ENCODE measurements at regions not wholly inside any gene's neighbourhood (a gene's known extent, or its start where the extent isn't known, plus 50 kb on each side); places are given as distances from the start of the nearest gene placed in this dataset.

DNA sequence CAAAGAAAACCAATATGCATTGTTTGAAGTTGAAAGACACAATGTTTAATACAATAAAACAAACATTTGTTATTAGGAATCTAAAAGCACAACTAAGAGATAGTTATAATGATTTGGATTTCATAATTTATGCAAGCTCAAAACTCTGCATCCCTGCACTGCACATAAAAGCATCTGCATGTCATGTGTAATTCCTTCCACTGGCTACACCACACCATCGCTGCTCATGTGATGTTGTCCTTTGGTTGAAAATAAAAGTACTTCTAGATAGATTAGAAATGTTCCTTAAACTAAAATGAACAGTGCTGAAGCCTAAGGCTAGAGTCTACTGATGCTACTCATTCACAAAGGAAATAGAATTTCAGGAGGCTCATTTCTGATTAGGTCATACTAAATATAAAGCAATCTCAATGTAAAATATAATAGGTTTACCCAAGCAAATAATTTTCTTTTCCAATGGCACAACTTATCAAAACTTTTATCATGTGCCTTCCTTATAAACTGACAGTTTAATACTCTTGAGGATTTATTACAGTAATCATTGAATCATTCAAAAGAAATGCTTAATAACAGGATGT lies 130.8 kb upstream of the DKK2 start:
- Histone ChIP-seq H3K27ac (ENCODE audit: low read depth in 1 of 2, low read length in 1 of 2) (no peak overlapping the region), H3K4me3 (ENCODE audit: low read length in 2 of 2) (no peak overlapping the region), H3K9me3 (ENCODE audit: control insufficient read depth in 2 of 2, insufficient read depth in 1 of 2, low read length in 1 of 2) (no peaks in the 10 kb centered on the region), H3K4me1 (ENCODE audit: control insufficient read depth in 2 of 2, insufficient read depth in 2 of 2, low read length in 2 of 2) (no peaks in the 10 kb centered on the region), H3K27me3 (ENCODE audit: control insufficient read depth in 2 of 2, insufficient read depth in 1 of 2, low read length in 1 of 2) (no peaks in the 10 kb centered on the region), H3K36me3 (ENCODE audit: control insufficient read depth in 2 of 2, insufficient read depth in 2 of 2, low read length in 1 of 2) (no peaks in the 10 kb centered on the region)
- no peak for DNase-seq (ENCODE audit: low read depth in 6 of 9, low spot score in 9 of 9)
- WGBS = 98% methylated on average over 1 of the region's 1 CpG

DNA sequence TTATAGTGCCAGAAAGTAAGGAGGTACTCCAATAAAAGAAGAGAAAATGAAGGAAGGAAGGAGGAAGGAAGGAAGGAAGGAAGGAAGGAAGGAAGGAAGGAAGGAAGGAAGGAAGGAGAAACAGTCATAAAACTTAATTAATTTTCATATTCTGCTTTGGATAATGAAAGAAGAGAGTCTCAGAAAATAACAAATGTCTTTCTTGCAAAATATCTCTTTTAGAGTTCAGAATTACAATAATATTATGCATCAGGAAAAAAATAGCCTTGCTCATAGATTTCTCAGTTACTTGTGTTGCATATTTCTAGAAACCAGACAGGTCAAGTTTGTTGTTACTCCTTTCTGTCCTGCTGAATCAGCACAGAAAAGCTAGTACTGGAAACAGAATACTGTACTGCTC lies 130.1 kb upstream of the DKK2 start:
- DNase-seq (ENCODE audit: low read depth in 6 of 9, low spot score in 9 of 9) = no peak
- H3K4me3 ChIP-seq (ENCODE audit: low read length in 2 of 2) = no peak overlapping the region

DNA sequence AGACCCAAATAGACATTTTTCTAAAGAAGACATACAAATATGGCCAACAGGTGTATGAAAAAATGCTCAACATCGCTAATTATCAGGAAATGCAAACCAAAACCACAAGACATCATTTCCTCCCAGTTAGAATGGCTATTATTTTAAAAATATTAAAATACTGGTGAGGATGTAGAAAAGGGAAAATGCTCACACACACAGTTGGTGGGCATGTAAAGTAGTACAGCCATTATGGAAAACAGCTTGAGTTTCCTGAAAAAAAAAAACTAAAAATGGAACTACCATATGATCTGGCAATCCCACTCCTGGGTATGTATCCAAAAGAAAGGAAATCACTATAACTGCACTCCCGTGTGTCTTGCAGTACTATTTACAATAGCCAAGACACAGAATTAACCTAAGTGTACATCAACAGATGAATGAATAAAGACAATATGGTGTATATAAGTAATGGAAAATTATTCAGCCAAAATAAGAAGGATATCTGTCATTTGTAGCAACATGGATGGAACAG lies 128.9 kb upstream of the DKK2 start:
- 59% methylated on average over 2 of the region's 2 CpGs for WGBS
- no peaks in the 10 kb centered on the region for H3K9me3 ChIP-seq (ENCODE audit: control insufficient read depth in 2 of 2, insufficient read depth in 1 of 2, low read length in 1 of 2)

More for the DNA sequence above, 130.1 kb upstream of the DKK2 start:
- H3K9me3 ChIP-seq (ENCODE audit: control insufficient read depth in 2 of 2, insufficient read depth in 1 of 2, low read length in 1 of 2) = no peaks in the 10 kb centered on the region
- H3K4me1 ChIP-seq (ENCODE audit: control insufficient read depth in 2 of 2, insufficient read depth in 2 of 2, low read length in 2 of 2) = no peaks in the 10 kb centered on the region
- H3K27me3 ChIP-seq (ENCODE audit: control insufficient read depth in 2 of 2, insufficient read depth in 1 of 2, low read length in 1 of 2) = no peaks in the 10 kb centered on the region
- H3K36me3 ChIP-seq (ENCODE audit: control insufficient read depth in 2 of 2, insufficient read depth in 2 of 2, low read length in 1 of 2) = no peaks in the 10 kb centered on the region
- H3K27ac ChIP-seq (ENCODE audit: low read depth in 1 of 2, low read length in 1 of 2) = no peak overlapping the region

GRCh38 chr4:107156443-107156842 lies 120.3 kb upstream of the DKK2 start:
- Histone ChIP-seq H3K36me3 (ENCODE audit: control insufficient read depth in 2 of 2, insufficient read depth in 2 of 2, low read length in 1 of 2) (no peaks in the 10 kb centered on the region), H3K4me3 (ENCODE audit: low read length in 2 of 2) (no peak overlapping the region), H3K9me3 (ENCODE audit: control insufficient read depth in 2 of 2, insufficient read depth in 1 of 2, low read length in 1 of 2) (no peaks in the 10 kb centered on the region), H3K27ac (ENCODE audit: low read depth in 1 of 2, low read length in 1 of 2) (no peak overlapping the region), H3K27me3 (ENCODE audit: control insufficient read depth in 2 of 2, insufficient read depth in 1 of 2, low read length in 1 of 2) (no peaks in the 10 kb centered on the region), H3K4me1 (ENCODE audit: control insufficient read depth in 2 of 2, insufficient read depth in 2 of 2, low read length in 2 of 2) (no peaks in the 10 kb centered on the region)
- no peak for DNase-seq (ENCODE audit: low read depth in 6 of 9, low spot score in 9 of 9)

More for the DNA sequence above, 128.9 kb upstream of the DKK2 start:
- DNase-seq (ENCODE audit: low read depth in 6 of 9, low spot score in 9 of 9) = no peak
- Histone ChIP-seq H3K27ac (ENCODE audit: low read depth in 1 of 2, low read length in 1 of 2) (no peak overlapping the region), H3K4me3 (ENCODE audit: low read length in 2 of 2) (no peak overlapping the region), H3K4me1 (ENCODE audit: control insufficient read depth in 2 of 2, insufficient read depth in 2 of 2, low read length in 2 of 2) (no peaks in the 10 kb centered on the region), H3K27me3 (ENCODE audit: control insufficient read depth in 2 of 2, insufficient read depth in 1 of 2, low read length in 1 of 2) (no peaks in the 10 kb centered on the region), H3K36me3 (ENCODE audit: control insufficient read depth in 2 of 2, insufficient read depth in 2 of 2, low read length in 1 of 2) (no peaks in the 10 kb centered on the region)

DNA sequence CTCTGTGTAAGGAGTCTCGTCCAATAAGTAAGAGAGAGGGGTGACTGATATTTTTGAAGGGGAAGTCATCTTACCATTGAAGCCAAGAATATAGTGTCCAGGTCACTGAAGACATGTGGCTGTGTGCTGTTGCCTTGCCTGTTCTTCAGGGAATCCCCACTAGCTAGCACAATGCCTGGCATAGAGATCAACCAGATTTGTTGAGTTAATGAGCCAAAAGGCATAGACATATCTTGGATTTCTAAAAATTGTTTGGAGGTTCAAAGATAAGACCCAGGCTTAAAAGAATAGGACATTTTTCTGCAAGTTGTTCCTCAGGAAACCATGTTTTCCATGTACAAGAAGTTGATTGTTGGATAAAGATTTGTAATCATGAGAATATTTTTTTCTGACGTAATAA lies 119.3 kb upstream of the DKK2 start:
- Histone ChIP-seq H3K27ac (ENCODE audit: low read depth in 1 of 2, low read length in 1 of 2) (no peak overlapping the region), H3K4me3 (ENCODE audit: low read length in 2 of 2) (no peak overlapping the region), H3K9me3 (ENCODE audit: control insufficient read depth in 2 of 2, insufficient read depth in 1 of 2, low read length in 1 of 2) (no peaks in the 10 kb centered on the region), H3K36me3 (ENCODE audit: control insufficient read depth in 2 of 2, insufficient read depth in 2 of 2, low read length in 1 of 2) (no peaks in the 10 kb centered on the region), H3K4me1 (ENCODE audit: control insufficient read depth in 2 of 2, insufficient read depth in 2 of 2, low read length in 2 of 2) (no peaks in the 10 kb centered on the region), H3K27me3 (ENCODE audit: control insufficient read depth in 2 of 2, insufficient read depth in 1 of 2, low read length in 1 of 2) (no peaks in the 10 kb centered on the region)
- WGBS = 91% methylated on average over 2 of the region's 2 CpGs
- DNase-seq (ENCODE audit: low read depth in 6 of 9, low spot score in 9 of 9) = no peak

GRCh38 chr4:107153956-107154355 lies 117.8 kb upstream of the DKK2 start:
- no peaks in the 10 kb centered on the region for H3K27me3 ChIP-seq (ENCODE audit: control insufficient read depth in 2 of 2, insufficient read depth in 1 of 2, low read length in 1 of 2)
- H3K27ac ChIP-seq (ENCODE audit: low read depth in 1 of 2, low read length in 1 of 2) = no peak overlapping the region
- WGBS = 77% methylated on average over 2 of the region's 2 CpGs
- H3K4me1 ChIP-seq (ENCODE audit: control insufficient read depth in 2 of 2, insufficient read depth in 2 of 2, low read length in 2 of 2) = peaks cover 0 to under 1% of the 10 kb centered on the region in 2 donors
- H3K36me3 ChIP-seq (ENCODE audit: control insufficient read depth in 2 of 2, insufficient read depth in 2 of 2, low read length in 1 of 2) = no peaks in the 10 kb centered on the region
- DNase-seq (ENCODE audit: low read depth in 6 of 9, low spot score in 9 of 9) = no peak
- H3K9me3 ChIP-seq (ENCODE audit: control insufficient read depth in 2 of 2, insufficient read depth in 1 of 2, low read length in 1 of 2) = no peaks in the 10 kb centered on the region
- no peak overlapping the region for H3K4me3 ChIP-seq (ENCODE audit: low read length in 2 of 2)

GRCh38 chr4:107153228-107153627 lies 117.1 kb upstream of the DKK2 start:
- peak in 1 of 9 donors; percentile 24 for DNase-seq (ENCODE audit: low read depth in 6 of 9, low spot score in 9 of 9)
- WGBS = 68% methylated on average over 4 of the region's 4 CpGs
- no peaks in the 10 kb centered on the region for H3K27me3 ChIP-seq (ENCODE audit: control insufficient read depth in 2 of 2, insufficient read depth in 1 of 2, low read length in 1 of 2)

DNA sequence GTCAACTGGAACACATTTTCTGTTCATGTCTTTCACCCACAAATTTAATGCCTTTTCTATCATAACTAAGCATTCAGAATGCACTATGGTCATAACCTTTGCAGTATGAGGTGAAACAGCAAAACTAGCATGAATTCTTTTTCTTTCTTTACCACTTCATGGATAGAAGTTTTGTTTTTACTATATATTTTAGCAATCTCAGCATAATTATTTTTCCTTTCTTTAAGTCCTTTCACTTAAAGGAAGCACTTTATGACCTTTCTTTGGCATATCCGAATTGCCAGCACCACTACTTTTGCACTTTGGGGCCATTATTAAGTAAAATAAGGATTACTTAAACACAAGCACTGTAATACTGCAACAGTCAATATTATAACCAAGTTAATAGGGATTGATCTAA lies 115.1 kb upstream of the DKK2 start:
- DNase-seq (ENCODE audit: low read depth in 6 of 9, low spot score in 9 of 9) = no peak
- Histone ChIP-seq H3K27ac (ENCODE audit: low read depth in 1 of 2, low read length in 1 of 2) (no peak overlapping the region), H3K4me1 (ENCODE audit: control insufficient read depth in 2 of 2, insufficient read depth in 2 of 2, low read length in 2 of 2) (peaks cover 3 to 6% of the 10 kb centered on the region in 2 donors), H3K9me3 (ENCODE audit: control insufficient read depth in 2 of 2, insufficient read depth in 1 of 2, low read length in 1 of 2) (no peaks in the 10 kb centered on the region), H3K4me3 (ENCODE audit: low read length in 2 of 2) (no peak overlapping the region), H3K36me3 (ENCODE audit: control insufficient read depth in 2 of 2, insufficient read depth in 2 of 2, low read length in 1 of 2) (no peaks in the 10 kb centered on the region), H3K27me3 (ENCODE audit: control insufficient read depth in 2 of 2, insufficient read depth in 1 of 2, low read length in 1 of 2) (no peaks in the 10 kb centered on the region)
- WGBS = 99% methylated on average over 1 of the region's 1 CpG

More at GRCh38 chr4:107153228-107153627, 117.1 kb upstream of the DKK2 start:
- H3K27ac ChIP-seq (ENCODE audit: low read depth in 1 of 2, low read length in 1 of 2) = no peak overlapping the region
- no peaks in the 10 kb centered on the region for H3K9me3 ChIP-seq (ENCODE audit: control insufficient read depth in 2 of 2, insufficient read depth in 1 of 2, low read length in 1 of 2)
- H3K4me1 ChIP-seq (ENCODE audit: control insufficient read depth in 2 of 2, insufficient read depth in 2 of 2, low read length in 2 of 2) = peaks cover 2 to 4% of the 10 kb centered on the region in 2 donors
- no peak overlapping the region for H3K4me3 ChIP-seq (ENCODE audit: low read length in 2 of 2)
- no peaks in the 10 kb centered on the region for H3K36me3 ChIP-seq (ENCODE audit: control insufficient read depth in 2 of 2, insufficient read depth in 2 of 2, low read length in 1 of 2)

DNA sequence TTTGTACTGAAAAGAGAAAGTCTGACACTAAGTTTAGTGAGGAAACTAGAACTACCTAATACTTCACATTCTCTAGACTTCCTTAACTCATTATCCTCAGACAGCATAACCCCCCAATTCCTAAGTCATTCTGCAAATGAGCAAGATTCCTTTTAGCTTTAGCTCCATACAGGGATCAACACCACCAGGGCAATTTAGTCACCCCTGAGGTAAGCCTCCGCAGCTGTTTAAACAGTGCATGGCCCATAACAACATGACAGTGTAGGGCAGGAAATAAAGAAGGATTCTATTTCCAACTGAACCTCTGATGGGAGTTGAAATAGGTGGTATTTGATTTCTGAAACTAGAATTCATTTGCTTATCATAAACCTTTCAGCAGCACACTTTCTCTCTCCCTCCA lies 112.8 kb upstream of the DKK2 start:
- peaks cover 3 to 6% of the 10 kb centered on the region in 2 donors for H3K4me1 ChIP-seq (ENCODE audit: control insufficient read depth in 2 of 2, insufficient read depth in 2 of 2, low read length in 2 of 2)
- no peaks in the 10 kb centered on the region for H3K9me3 ChIP-seq (ENCODE audit: control insufficient read depth in 2 of 2, insufficient read depth in 1 of 2, low read length in 1 of 2)
- no peaks in the 10 kb centered on the region for H3K27me3 ChIP-seq (ENCODE audit: control insufficient read depth in 2 of 2, insufficient read depth in 1 of 2, low read length in 1 of 2)
- DNase-seq (ENCODE audit: low read depth in 6 of 9, low spot score in 9 of 9) = peak in 1 of 9 donors; percentile 9
- H3K36me3 ChIP-seq (ENCODE audit: control insufficient read depth in 2 of 2, insufficient read depth in 2 of 2, low read length in 1 of 2) = no peaks in the 10 kb centered on the region
- WGBS = 100% methylated on average over 1 of the region's 1 CpG
- H3K27ac ChIP-seq (ENCODE audit: low read depth in 1 of 2, low read length in 1 of 2) = no peak overlapping the region
- no peak overlapping the region for H3K4me3 ChIP-seq (ENCODE audit: low read length in 2 of 2)
